Psoas muscle (tissue), 7 donors: ENCODE measurements at regions not wholly inside any gene's neighbourhood (a gene's known extent, or its start where the extent isn't known, plus 50 kb on each side); places are given as distances from the start of the nearest gene placed in this dataset.

Source experiments
- ATAC-seq, 4 donors: fragments of 200-7000 bp; cut with Tn5 transposase; one replicate each; pipeline ENCODE4 v1.9.1; 2020; ENCODE audit warnings: moderate library complexity in 3 of 4, mild to moderate bottlenecking in 2 of 4
- DNase-seq, 2 donors: peaks; one replicate each; pipeline ENCODE4 v3.0.0-alpha.2; 2020
- H3K27ac ChIP-seq: fragments of 200-600 bp; one replicate; pipeline ENCODE4 v1.8.0; 2022
- H3K27me3 ChIP-seq, 3 donors: fragments of 200-600 bp in 1 of 3; one replicate each; pipeline versions ENCODE4 v1.6.1 to v1.8.0; 2013 to 2022; ENCODE audit warnings: low read length in 2 of 3, mild to moderate bottlenecking in 2 of 3, moderate library complexity in 1 of 3; ENCODE audit not compliant: insufficient read depth in 3 of 3
- H3K36me3 ChIP-seq, 2 donors: fragments of 200-600 bp in 1 of 2; one replicate each; pipeline versions ENCODE4 v1.6.1 to v1.8.0; 2013 to 2022; ENCODE audit warnings: low read depth in 1 of 2, mild to moderate bottlenecking in 1 of 2, moderate library complexity in 1 of 2; ENCODE audit not compliant: insufficient read depth in 1 of 2
- H3K4me1 ChIP-seq: fragments of 200-600 bp; one replicate; pipeline ENCODE4 v1.8.0; 2022
- H3K4me3 ChIP-seq: fragments of 200-600 bp; one replicate; pipeline ENCODE4 v1.8.0; 2022; ENCODE audit warnings: mild to moderate bottlenecking
- H3K9me3 ChIP-seq: fragments of 200-600 bp; one replicate; pipeline ENCODE4 v1.8.0; 2022
- CTCF ChIP-seq: fragments of 200-600 bp; IDR thresholded peaks from one replicate; pipeline ENCODE4 v1.8.0; 2022; ENCODE audit warnings: antibody characterized with exemption
- WGBS, 3 donors: extraction: QIAGEN DNeasy Blood & Tissue Kit; methylation state at CpG; one replicate each; pipeline versions ENCODE4 v1.1.6 to v1.1.7; 2013; 5-methylcytosine and 5-hydroxymethylcytosine counted together
- intact Hi-C, 2 donors: fragments of 100-400 bp; cut with DNase I; formaldehyde crosslinking; loops; one replicate each; pipeline versions ENCODE4 v1.11.0 to v1.14.2; 2022
- donor health status: healthy with polysubstance abuse.
- donor health status: DM: no; HTN: no; CAD: no; lungs with moderate emphysema.
- donor health status: Bipolar disorder and iron deficiency.
- donor health status: healthy.
- donor health status: DM: yes; HTN: yes; CAD: no.
- donor health status: DM: no; HTN: no; CAD: no.
- donor health status: DM: yes; HTN: yes; CAD: no.

GRCh38 chr10:6875269-6875865 is 295.3 kb upstream of the PRKCQ start:
- intact Hi-C loops = no loop called here
- no peaks in the 10 kb centered on the region for H3K27me3 ChIP-seq
- peaks cover 10% of the 10 kb centered on the region for H3K4me1 ChIP-seq
- 52 to 68% (median 59%) methylated on average over 7 of the region's 7 CpGs for WGBS, 3 donors
- DNase-seq (no peak), ATAC-seq (no peak)
- no peak overlapping the region for H3K4me3 ChIP-seq
- TF ChIP-seq CTCF = no peak
- H3K27ac ChIP-seq = no peak overlapping the region
- no peaks in the 10 kb centered on the region for H3K36me3 ChIP-seq
- no peaks in the 10 kb centered on the region for H3K9me3 ChIP-seq

GRCh38 chr10:6871128-6871527 is 291.1 kb upstream of the PRKCQ start:
- Histone ChIP-seq H3K27me3 (no peaks in the 10 kb centered on the region), H3K27ac (no peak overlapping the region), H3K4me3 (no peak overlapping the region), H3K36me3 (no peaks in the 10 kb centered on the region), H3K9me3 (no peaks in the 10 kb centered on the region), H3K4me1 (no peaks in the 10 kb centered on the region)
- DNase-seq (no peak), ATAC-seq (no peak)
- WGBS, 3 donors = 84 to 86% (median 84%) methylated on average over 10 of the region's 10 CpGs
- no peak for TF ChIP-seq CTCF
- intact Hi-C loops = no loop called here

- H3K4me1 ChIP-seq = no peaks in the 10 kb centered on the region
- no peaks in the 10 kb centered on the region for H3K36me3 ChIP-seq
- TF ChIP-seq CTCF = no peak
- no peak for DNase-seq
- H3K27me3 ChIP-seq = no peaks in the 10 kb centered on the region
- ATAC-seq = no peak
- no peak overlapping the region for H3K4me3 ChIP-seq
- H3K9me3 ChIP-seq = no peaks in the 10 kb centered on the region
- intact Hi-C loops = no loop called here
- no peak overlapping the region for H3K27ac ChIP-seq
- 37 to 67% (median 55%) methylated on average over 6 of the region's 6 CpGs for WGBS, 3 donors
These were observed 288.1 kb upstream of the PRKCQ start for GRCh38 chr10:6868036-6868725.

GRCh38 chr10:6866757-6867156 is 286.7 kb upstream of the PRKCQ start:
- TF ChIP-seq CTCF = no peak
- H3K9me3 ChIP-seq = no peaks in the 10 kb centered on the region
- 63 to 75% (median 74%) methylated on average over 2 of the region's 2 CpGs for WGBS, 3 donors
- no peaks in the 10 kb centered on the region for H3K36me3 ChIP-seq
- DNase-seq (no peak), ATAC-seq (no peak)
- H3K27me3 ChIP-seq = no peaks in the 10 kb centered on the region
- intact Hi-C loops = no loop called here
- H3K4me3 ChIP-seq = no peak overlapping the region
- H3K27ac ChIP-seq = no peak overlapping the region
- H3K4me1 ChIP-seq = no peaks in the 10 kb centered on the region

- ATAC-seq = no peak
- DNase-seq = no peak
- Histone ChIP-seq H3K4me1 (no peaks in the 10 kb centered on the region), H3K27me3 (no peaks in the 10 kb centered on the region), H3K36me3 (no peaks in the 10 kb centered on the region), H3K4me3 (no peak overlapping the region), H3K27ac (no peak overlapping the region), H3K9me3 (no peaks in the 10 kb centered on the region)
- 95 to 97% (median 96%) methylated on average over 6 of the region's 6 CpGs for WGBS, 3 donors
- intact Hi-C loops = no loop called here
- TF ChIP-seq CTCF = no peak
These were observed 284.1 kb upstream of the PRKCQ start for GRCh38 chr10:6864142-6864541.
